ENCODE measurements at regions not wholly inside any gene's neighbourhood (a gene's known extent, or its start where the extent isn't known, plus 50 kb on each side); places are given as distances from the start of the nearest gene placed in this dataset.

DNA sequence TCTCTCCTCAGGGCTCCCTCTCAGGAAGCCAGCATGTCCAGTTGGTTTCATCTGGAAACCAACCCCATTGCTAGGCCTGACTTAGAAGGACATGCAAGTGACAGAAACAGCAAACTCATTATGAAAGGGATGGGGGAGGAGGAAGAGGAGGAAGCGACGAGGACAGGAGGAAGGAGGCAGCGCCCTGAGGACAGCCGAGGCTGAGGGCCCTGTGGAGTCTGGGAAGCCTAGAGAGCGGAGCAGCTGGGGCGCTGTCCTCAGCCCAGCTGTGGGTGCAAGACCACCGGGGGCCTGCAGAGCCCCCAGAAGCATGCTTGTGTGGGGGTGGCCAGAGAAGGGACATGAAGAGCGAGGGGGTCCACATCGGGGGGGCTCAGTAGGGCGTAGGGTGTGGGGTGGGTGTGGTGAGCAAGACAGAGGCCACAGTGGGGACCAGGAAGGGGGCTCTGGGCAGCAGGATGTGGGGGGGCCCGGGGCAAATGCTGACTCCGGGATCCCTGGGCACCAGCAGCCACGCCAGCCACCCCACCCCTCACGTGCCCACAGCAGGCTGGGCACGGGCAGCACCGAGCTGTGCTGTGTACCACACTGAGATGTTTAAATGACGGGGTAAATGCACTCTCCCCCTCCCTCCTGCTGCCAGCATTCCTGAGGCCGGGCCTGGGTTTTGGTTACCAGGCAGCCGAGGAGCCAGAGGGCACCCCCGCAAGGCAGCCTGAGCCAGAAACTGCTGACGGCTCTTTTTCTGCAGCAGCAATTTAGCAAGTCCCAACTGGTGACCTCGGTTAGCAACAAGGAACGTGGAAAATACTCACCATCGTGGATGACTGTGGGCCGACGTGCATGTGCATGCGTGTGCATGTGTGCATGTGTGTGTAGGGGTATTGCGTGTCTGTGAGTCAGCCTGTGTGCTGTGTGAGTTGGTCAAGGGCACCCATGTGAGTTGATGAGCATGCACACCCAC, 82.7 kb upstream of the LINC01488 start:
- Histone ChIP-seq H3K36me3 (no peaks in the 10 kb centered on the region), H3K4me3 (no peak overlapping the region), H3K4me1 (ENCODE audit: low read depth) (peaks cover 11% of the 10 kb centered on the region), H3K27ac (no peak overlapping the region), H3K27me3 (no peaks in the 10 kb centered on the region), H3K9me3 (ENCODE audit: low read depth) (no peaks in the 10 kb centered on the region)
- no peak for TF ChIP-seq CTCF (IDR thresholded peaks at IDR 0.05; ENCODE audit: low read depth, low read length)
- DNase-seq (ENCODE audit: low read depth in 1 of 2, low spot score in 1 of 2), result no peak

DNA sequence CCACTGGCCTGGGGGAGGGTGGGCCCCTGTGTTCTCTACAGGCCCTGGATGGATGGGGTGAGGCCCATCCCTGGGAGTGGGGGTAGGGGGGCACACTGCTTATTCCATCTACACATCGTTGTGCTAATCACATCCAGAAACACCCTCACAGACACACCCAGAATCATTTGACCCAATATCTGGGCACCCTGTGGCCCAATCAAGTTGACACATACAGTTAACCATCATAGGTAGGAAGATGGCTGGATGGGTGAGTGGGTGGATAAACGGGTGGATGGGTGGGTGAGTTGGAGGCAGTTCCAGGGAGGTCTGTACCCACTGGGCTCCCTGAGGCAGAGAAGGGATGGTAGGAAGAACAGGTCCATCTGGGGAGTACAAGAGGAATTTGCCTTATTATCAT, 81.3 kb upstream of the LINC01488 start:
- H3K27ac ChIP-seq, result no peak overlapping the region
- H3K9me3 ChIP-seq (ENCODE audit: low read depth), result no peaks in the 10 kb centered on the region
- no peak for DNase-seq (ENCODE audit: low read depth in 1 of 2, low spot score in 1 of 2)
- no peaks in the 10 kb centered on the region for H3K27me3 ChIP-seq
- H3K4me3 ChIP-seq, result no peak overlapping the region
- TF ChIP-seq CTCF (IDR thresholded peaks at IDR 0.05; ENCODE audit: low read depth, low read length), result no peak
- no peaks in the 10 kb centered on the region for H3K36me3 ChIP-seq
- peaks cover 11% of the 10 kb centered on the region for H3K4me1 ChIP-seq (ENCODE audit: low read depth)

- no peak for DNase-seq (ENCODE audit: low read depth in 1 of 2, low spot score in 1 of 2)
Observed at GRCh38 chr11:69400771-69401590, 80.5 kb upstream of the LINC01488 start.

GRCh38 chr11:69401715-69402114, 79.7 kb upstream of the LINC01488 start:
- DNase-seq (ENCODE audit: low read depth in 1 of 2, low spot score in 1 of 2), result no peak
- TF ChIP-seq CTCF (IDR thresholded peaks at IDR 0.05; ENCODE audit: low read depth, low read length), result no peak
- H3K36me3 ChIP-seq, result no peaks in the 10 kb centered on the region
- no peaks in the 10 kb centered on the region for H3K27me3 ChIP-seq
- no peak overlapping the region for H3K4me3 ChIP-seq
- peaks cover 11% of the 10 kb centered on the region for H3K4me1 ChIP-seq (ENCODE audit: low read depth)
- H3K9me3 ChIP-seq (ENCODE audit: low read depth), result no peaks in the 10 kb centered on the region
- H3K27ac ChIP-seq, result no peak overlapping the region

More at GRCh38 chr11:69400771-69401590, 80.5 kb upstream of the LINC01488 start:
- no peaks in the 10 kb centered on the region for H3K27me3 ChIP-seq
- no peak for TF ChIP-seq CTCF (IDR thresholded peaks at IDR 0.05; ENCODE audit: low read depth, low read length)
- H3K4me1 ChIP-seq (ENCODE audit: low read depth), result peaks cover 11% of the 10 kb centered on the region
- no peaks in the 10 kb centered on the region for H3K36me3 ChIP-seq
- H3K4me3 ChIP-seq, result no peak overlapping the region
- no peak overlapping the region for H3K27ac ChIP-seq
- no peaks in the 10 kb centered on the region for H3K9me3 ChIP-seq (ENCODE audit: low read depth)

- no peak for TF ChIP-seq CTCF (IDR thresholded peaks at IDR 0.05; ENCODE audit: low read depth, low read length)
- no peaks in the 10 kb centered on the region for H3K36me3 ChIP-seq
- no peaks in the 10 kb centered on the region for H3K9me3 ChIP-seq (ENCODE audit: low read depth)
- no peaks in the 10 kb centered on the region for H3K27me3 ChIP-seq
- H3K4me3 ChIP-seq, result no peak overlapping the region
- no peak for DNase-seq (ENCODE audit: low read depth in 1 of 2, low spot score in 1 of 2)
- peaks cover 11% of the 10 kb centered on the region for H3K4me1 ChIP-seq (ENCODE audit: low read depth)
- no peak overlapping the region for H3K27ac ChIP-seq
Observed at GRCh38 chr11:69402251-69402887, 79.1 kb upstream of the LINC01488 start.

Measured in cardiac muscle cell (in vitro differentiated cells and primary cell).